NCI-H146 (cell line): ENCODE measurements at regions not wholly inside any gene's neighbourhood (a gene's known extent, or its start where the extent isn't known, plus 50 kb on each side); places are given as distances from the start of the nearest gene placed in this dataset.

Experiments used
- DNase-seq: peaks from one replicate; lab custom pipeline; 2025; lab: John Stamatoyannopoulos, UW

GRCh38 chr20:4070323-4071177 is 55.2 kb upstream of the RNF24 start:
- no peak for DNase-seq

- DNase-seq = no peak
Measured at GRCh38 chr20:4069751-4070150, 54.4 kb upstream of the RNF24 start.

- DNase-seq = no peak
Measured at GRCh38 chr20:4068708-4069107, 53.4 kb upstream of the RNF24 start.

- no peak for DNase-seq
Measured at GRCh38 chr20:4067600-4068261, 52.4 kb upstream of the RNF24 start.

GRCh38 chr20:4066551-4066950 is 51.2 kb upstream of the RNF24 start:
- DNase-seq = no peak

GRCh38 chr20:4065391-4065844 is 50.1 kb upstream of the RNF24 start:
- DNase-seq = no peak
